ENCODE measurements at regions not wholly inside any gene's neighbourhood (a gene's known extent, or its start where the extent isn't known, plus 50 kb on each side); places are given as distances from the start of the nearest gene placed in this dataset.

GRCh38 chr7:119967221-119967620 is 305.8 kb upstream of the KCND2 start:
- no peak for TF ChIP-seq CTCF (IDR thresholded peaks at IDR 0.05)
- TF ChIP-seq POLR2AphosphoS5 (IDR thresholded peaks at IDR 0.05) = no peak
